RWPE1 (cell line): ENCODE measurements at regions not wholly inside any gene's neighbourhood (a gene's known extent, or its start where the extent isn't known, plus 50 kb on each side); places are given as distances from the start of the nearest gene placed in this dataset.
A peak's percentile ranks its signal among the peaks of the same experiment; 100 is the strongest.

Experiments
- CTCF ChIA-PET: fragments of 350-600 bp; sonication (Branson Sonifier 250); formaldehyde crosslinking; extraction: SDS; loops from one replicate; lab custom pipeline; 2021; lab: Yijun Ruan, JAX
- POLR2A ChIA-PET: fragments of 400-600 bp; formaldehyde crosslinking; extraction: SDS; loops from one replicate; lab custom pipeline; 2020; ENCODE audit warnings: antibody characterized with exemption; ENCODE audit not compliant: low non-redundant PET; lab: Yijun Ruan, JAX
- DNase-seq: peaks from one replicate; pipeline ENCODE4 v3.0.0; 2012; ENCODE audit warnings: low spot score
- H3K27ac ChIP-seq: fragments of 450-650 bp; 2 replicates; pipeline ENCODE4 v1.5.1; 2017
- TF ChIP-seq, protein P1 (sequence below): fragments of 450-650 bp; conservative IDR thresholded peaks from 2 replicates; pipeline ENCODE4 v1.5.1; 2017; ENCODE audit warnings: low read depth, mild to moderate bottlenecking

DNA sequence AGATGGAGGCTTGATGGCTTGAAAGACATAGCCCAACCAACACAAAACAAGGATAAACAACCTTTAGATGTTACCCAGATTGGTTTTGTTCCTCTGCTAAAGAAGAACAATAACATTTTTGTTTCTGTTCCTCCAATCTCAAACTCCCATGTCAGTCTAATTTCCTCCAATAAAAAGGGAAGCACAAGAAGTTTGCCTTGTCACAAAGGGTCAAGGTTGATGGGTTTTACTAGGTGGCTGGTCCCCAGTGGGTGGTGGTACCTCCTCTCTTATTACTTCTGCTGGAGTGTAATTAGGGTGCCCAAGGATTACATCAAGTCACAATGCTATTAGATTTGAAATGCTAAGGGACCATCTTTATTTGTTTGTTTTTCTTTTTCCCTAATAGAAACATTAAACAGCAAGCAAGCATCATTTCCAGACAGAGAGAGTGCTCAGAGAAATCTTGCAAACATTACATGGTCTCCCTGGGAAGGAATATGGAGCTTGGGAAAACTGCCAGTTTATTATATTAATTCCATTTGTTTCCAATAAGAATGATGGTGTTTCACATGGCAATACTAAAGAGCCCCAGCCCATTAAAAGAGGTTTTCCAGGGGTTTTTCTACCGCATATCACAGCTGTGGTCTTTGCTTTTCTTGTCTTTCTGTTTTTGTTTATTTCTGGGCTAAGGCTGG is 78.3 kb upstream of the AOAH start:
- DNase-seq = no peak
- TF ChIP-seq, protein P1, sequence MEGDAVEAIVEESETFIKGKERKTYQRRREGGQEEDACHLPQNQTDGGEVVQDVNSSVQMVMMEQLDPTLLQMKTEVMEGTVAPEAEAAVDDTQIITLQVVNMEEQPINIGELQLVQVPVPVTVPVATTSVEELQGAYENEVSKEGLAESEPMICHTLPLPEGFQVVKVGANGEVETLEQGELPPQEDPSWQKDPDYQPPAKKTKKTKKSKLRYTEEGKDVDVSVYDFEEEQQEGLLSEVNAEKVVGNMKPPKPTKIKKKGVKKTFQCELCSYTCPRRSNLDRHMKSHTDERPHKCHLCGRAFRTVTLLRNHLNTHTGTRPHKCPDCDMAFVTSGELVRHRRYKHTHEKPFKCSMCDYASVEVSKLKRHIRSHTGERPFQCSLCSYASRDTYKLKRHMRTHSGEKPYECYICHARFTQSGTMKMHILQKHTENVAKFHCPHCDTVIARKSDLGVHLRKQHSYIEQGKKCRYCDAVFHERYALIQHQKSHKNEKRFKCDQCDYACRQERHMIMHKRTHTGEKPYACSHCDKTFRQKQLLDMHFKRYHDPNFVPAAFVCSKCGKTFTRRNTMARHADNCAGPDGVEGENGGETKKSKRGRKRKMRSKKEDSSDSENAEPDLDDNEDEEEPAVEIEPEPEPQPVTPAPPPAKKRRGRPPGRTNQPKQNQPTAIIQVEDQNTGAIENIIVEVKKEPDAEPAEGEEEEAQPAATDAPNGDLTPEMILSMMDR = no peak
- H3K27ac ChIP-seq = no peak overlapping the region
- POLR2A ChIA-PET = no interaction called here
- CTCF ChIA-PET = interaction anchor here (0.7 kb wide), 1 partner anchor 39 kb away, joined by 4 read pairs; no protein-coding TSS in a partner anchor

DNA sequence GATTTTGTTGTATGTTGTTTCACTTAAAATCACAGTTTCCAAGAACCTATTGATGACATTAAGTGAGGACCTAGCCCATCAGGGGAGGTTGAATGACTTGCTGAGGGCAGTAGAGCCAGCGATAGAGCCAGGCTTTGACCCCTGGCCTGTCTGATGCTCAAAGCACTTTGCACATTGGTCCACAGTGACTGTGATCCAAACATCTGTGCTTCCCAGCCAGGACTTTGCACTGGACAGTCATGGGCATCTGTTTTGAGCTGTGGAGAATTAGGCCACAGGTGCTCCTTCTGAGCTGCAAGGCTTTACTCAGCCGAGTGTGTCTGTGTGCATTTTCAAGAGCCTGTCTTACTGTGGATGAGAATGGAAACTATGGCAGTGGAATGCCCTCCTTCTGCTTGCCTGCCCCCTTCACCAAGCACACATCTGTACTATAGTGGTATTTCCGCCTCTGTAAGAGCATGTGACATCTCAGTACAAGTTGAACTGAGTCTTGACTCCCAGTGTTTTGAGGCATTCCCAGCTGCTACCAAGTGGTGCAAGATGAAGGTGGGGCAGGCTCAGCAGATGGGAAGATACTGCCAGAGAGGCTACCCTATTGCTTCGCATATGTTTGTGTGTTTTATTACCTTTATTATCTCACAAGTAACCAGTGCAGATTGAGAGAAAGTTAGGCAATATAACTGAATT is 72.7 kb upstream of the AOAH start:
- TF ChIP-seq, protein P1 = no peak
- ChIA-PET POLR2A (no interaction called here), CTCF (interaction anchor here (0.5 to 0.6 kb wide), 2 partner anchors 170 to 402 kb away, joined by 3 read pairs; no protein-coding TSS in a partner anchor)
- no peak for DNase-seq
- H3K27ac ChIP-seq = no peak overlapping the region

DNA sequence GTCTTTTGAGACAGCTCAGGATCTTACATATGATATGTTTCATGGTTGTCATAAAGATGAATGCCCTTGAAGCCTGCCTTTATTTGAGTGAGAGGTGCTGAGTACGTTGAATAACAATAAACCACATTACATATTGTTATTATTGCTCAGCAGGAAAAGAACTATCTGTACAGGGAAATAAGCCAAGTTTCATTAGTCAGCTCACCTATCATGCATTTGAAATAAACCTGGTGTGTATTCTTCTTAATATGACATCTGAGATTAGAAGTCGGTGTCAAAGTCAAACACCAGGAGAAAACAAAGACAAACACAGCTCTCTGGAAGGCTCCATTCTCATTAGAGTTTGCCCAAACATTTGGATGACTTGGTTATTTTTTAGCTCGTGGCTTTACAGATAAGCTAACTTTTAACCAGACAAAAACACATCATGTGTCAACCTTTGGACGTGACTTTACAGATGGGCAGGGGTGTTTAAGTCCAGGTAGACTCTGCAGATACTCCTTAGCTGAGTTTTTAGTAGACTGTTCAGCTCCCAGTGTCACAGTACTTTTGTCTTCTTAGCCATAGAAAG is 71.2 kb upstream of the AOAH start:
- CTCF ChIA-PET = no interaction called here
- no peak overlapping the region for H3K27ac ChIP-seq
- POLR2A ChIA-PET = no interaction called here
- DNase-seq = peak; percentile 22
- TF ChIP-seq, protein P1 = no peak

DNA sequence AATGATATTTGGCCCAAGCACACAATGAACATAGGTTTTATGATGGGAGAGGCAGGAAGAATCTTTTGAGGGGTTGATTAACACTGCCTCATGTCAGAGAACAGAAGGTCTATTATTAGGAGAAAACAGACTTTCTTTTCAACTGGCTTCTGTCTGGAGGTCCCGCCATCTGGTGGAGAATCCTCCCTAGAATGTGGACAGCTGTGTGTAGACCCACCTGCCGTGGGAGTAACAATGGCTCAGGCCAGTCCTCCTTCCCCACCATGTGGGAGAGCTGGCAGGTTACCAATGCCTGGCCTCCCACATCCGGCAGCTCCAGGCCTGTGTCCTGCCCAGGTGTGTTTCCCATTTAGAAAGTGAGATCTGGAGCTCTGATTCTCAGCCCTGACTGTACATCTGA is 70.4 kb upstream of the AOAH start:
- no peak overlapping the region for H3K27ac ChIP-seq
- ChIA-PET POLR2A (no interaction called here), CTCF (interaction anchor here (0.6 kb wide), 1 partner anchor 1274 kb away, joined by 6 read pairs; no protein-coding TSS in a partner anchor)
- TF ChIP-seq, protein P1 = no peak
- no peak for DNase-seq

DNA sequence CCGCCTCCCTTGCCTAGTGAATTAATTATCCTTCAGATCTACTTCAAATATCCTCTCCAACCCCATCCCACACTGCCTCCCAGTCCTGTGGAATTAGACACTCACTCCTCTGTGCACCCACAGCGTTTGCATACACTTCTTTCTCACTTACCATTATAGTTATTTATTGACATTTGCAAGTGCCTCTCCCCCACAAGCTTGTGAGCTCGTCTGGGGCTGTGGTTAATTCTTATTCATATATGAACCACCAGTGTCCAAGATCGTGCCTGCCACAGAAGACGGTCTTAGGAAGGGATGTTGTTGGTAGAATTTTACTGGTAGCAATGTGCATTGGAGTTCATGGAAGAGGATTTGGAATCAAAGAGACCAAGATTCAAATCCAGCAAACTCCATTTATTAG is 68.1 kb upstream of the AOAH start:
- DNase-seq = no peak
- POLR2A ChIA-PET = no interaction called here
- CTCF ChIA-PET = no interaction called here
- H3K27ac ChIP-seq = no peak overlapping the region
- TF ChIP-seq, protein P1 = no peak

DNA sequence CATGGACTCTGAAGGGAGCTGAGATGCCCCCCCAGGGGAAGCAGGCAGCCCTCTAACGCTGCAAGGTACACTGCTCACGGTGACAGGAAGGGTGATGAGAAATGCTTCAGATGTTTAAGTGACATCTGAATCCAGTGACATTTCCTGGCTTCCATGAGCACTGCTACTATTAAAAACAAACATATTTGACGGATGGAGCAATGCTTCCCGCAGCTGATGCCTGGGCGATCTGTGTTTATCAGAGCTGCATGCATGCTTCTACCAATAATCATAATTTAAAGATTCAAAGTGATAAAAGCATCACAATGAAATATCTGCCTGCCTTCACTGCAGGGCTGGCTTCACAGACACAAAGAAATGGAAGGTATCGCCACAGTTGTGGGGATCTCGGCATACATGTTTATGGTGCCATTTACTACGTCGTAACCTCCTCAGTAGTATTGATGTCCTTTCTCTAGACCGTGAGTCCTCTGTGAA is 66.1 kb upstream of the AOAH start:
- TF ChIP-seq, protein P1 = no peak
- POLR2A ChIA-PET = no interaction called here
- no peak overlapping the region for H3K27ac ChIP-seq
- CTCF ChIA-PET = no interaction called here
- DNase-seq = no peak
